GM12878 (cell line): ENCODE measurements at regions not wholly inside any gene's neighbourhood (a gene's known extent, or its start where the extent isn't known, plus 50 kb on each side); places are given as distances from the start of the nearest gene placed in this dataset.

Source experiments
- ATAC-seq: fragments of 200-7000 bp; cut with Tn5 transposase; 3 replicates; pipeline ENCODE4 v1.9.1; 2020; ENCODE audit warnings: mild to moderate bottlenecking, moderate library complexity
- BruUV-seq: library from RNA; stranded (reverse); fragments of 400-500 nt; replicated peaks from 2 replicates; lab custom pipeline; 2021; lab: Mats Ljungman, UMichigan
- CTCF ChIA-PET: fragments of 300-600 bp; sonication (Branson Sonifier 250); formaldehyde crosslinking; extraction: SDS; loops from one replicate; lab custom pipeline; 2021; ENCODE audit warnings: inconsistent platforms; lab: Yijun Ruan, JAX
- POLR2A ChIA-PET: fragments of 350-600 bp; formaldehyde crosslinking; extraction: SDS; loops from one replicate; lab custom pipeline; 2021; ENCODE audit warnings: inconsistent platforms; lab: Charles Lee
- RAD21 ChIA-PET: fragments of 300-600 bp; sonication (Branson Sonifier 250); formaldehyde crosslinking; loops from one replicate; lab custom pipeline; 2023; ENCODE audit warnings: antibody characterized with exemption; ENCODE audit not compliant: unreplicated experiment; lab: Charles Lee
- SMC1A ChIA-PET: fragments of 300-600 bp; sonication (Branson Sonifier 250); formaldehyde crosslinking; loops from one replicate; lab custom pipeline; 2023; ENCODE audit not compliant: unreplicated experiment, uncharacterized antibody; lab: Charles Lee
- DNase-seq: peaks from one replicate; pipeline ENCODE4 v3.0.0-alpha.2; 2011; ENCODE audit warnings: low read depth, low spot score
- FAIRE-seq: peaks from 3 replicates; lab custom pipeline; 2011; peaks lifted over from hg19 to GRCh38; lab: Jason Lieb, UNC
- H2AFZ ChIP-seq: 2 replicates; pipeline ENCODE4 v1.6.0; 2011; ENCODE audit warnings: low read depth, low read length, control low read depth; ENCODE audit not compliant: control insufficient read depth
- H3K27ac ChIP-seq: 2 replicates; pipeline ENCODE4 v1.5.1; 2011; ENCODE audit warnings: control low read depth; ENCODE audit not compliant: control insufficient read depth, insufficient read depth
- H3K27me3 ChIP-seq, 2 experiments: replicated peaks in 1 of 2; 2 replicates each; pipeline versions ENCODE4 v1.6.0 to v1.6.1; 2011; ENCODE audit warnings: low read length in 1 of 2; ENCODE audit not compliant: control insufficient read depth in 2 of 2, insufficient read depth in 2 of 2
- H3K36me3 ChIP-seq, 2 experiments: 2 replicates each; pipeline ENCODE4 v1.5.1; 2011; ENCODE audit warnings: low read length in 1 of 2; ENCODE audit not compliant: control insufficient read depth in 2 of 2, insufficient read depth in 2 of 2
- H3K4me1 ChIP-seq: 2 replicates; pipeline ENCODE4 v1.6.1; 2011; ENCODE audit warnings: mild to moderate bottlenecking, low read length, moderate library complexity, mixed read lengths; ENCODE audit not compliant: control insufficient read depth, insufficient read depth
- H3K4me2 ChIP-seq: 2 replicates; pipeline ENCODE4 v1.6.0; 2011; ENCODE audit warnings: control low read depth; ENCODE audit not compliant: control insufficient read depth, insufficient read depth
- H3K4me3 ChIP-seq: fragments of 200-600 bp; sonication (generic); 2 replicates; pipeline ENCODE4 v1.5.1; 2016
- H3K79me2 ChIP-seq: 2 replicates; pipeline ENCODE4 v1.6.0; 2011; ENCODE audit warnings: low read length; ENCODE audit not compliant: control insufficient read depth, insufficient read depth
- H3K9ac ChIP-seq: 2 replicates; pipeline ENCODE4 v1.8.0; 2011; ENCODE audit warnings: low read length, control low read depth, mixed read lengths; ENCODE audit not compliant: control insufficient read depth, insufficient read depth
- H3K9me3 ChIP-seq: replicated peaks from 3 replicates; pipeline ENCODE4 v1.5.1; 2011; ENCODE audit warnings: mild to moderate bottlenecking, low read length; ENCODE audit not compliant: control insufficient read depth, insufficient read depth
- H4K20me1 ChIP-seq: 2 replicates; pipeline ENCODE4 v1.6.0; 2011; ENCODE audit not compliant: control insufficient read depth, insufficient read depth
- BACH1 ChIP-seq: fragments of 450-650 bp; IDR thresholded peaks from 2 replicates; pipeline ENCODE4 v1.6.1; 2017; ENCODE audit warnings: mild to moderate bottlenecking, borderline replicate concordance
- BCL11A ChIP-seq: IDR thresholded peaks from 2 replicates; pipeline ENCODE4 v1.6.1; 2011; ENCODE audit warnings: low read depth, low read length
- BHLHE40 ChIP-seq, 2 experiments: fragments of 450-650 bp in 1 of 2; IDR thresholded peaks; 2 replicates each; pipeline ENCODE4 v1.6.1; 2011 to 2017; ENCODE audit warnings: low read depth in 2 of 2, borderline replicate concordance in 1 of 2, improper control_type of control experiment in 1 of 2, low read length in 1 of 2, mild to moderate bottlenecking in 1 of 2
- EZH2 ChIP-seq: IDR thresholded peaks from 2 replicates; pipeline ENCODE4 v1.6.1; 2012; ENCODE audit warnings: low read depth, mild to moderate bottlenecking, control low read depth, inconsistent platforms, low read length, borderline replicate concordance; ENCODE audit not compliant: control insufficient read depth
- NR2C2 ChIP-seq: IDR thresholded peaks from 2 replicates; pipeline ENCODE4 v1.6.1; 2011; ENCODE audit warnings: borderline replicate concordance, low read depth; ENCODE audit not compliant: control insufficient read depth, insufficient read length
- NRF1 ChIP-seq: conservative IDR thresholded peaks from 2 replicates; pipeline ENCODE4 v1.6.1; 2011; ENCODE audit warnings: mild to moderate bottlenecking, low read depth, low read length, improper control_type of control experiment
- WGBS: methylation state at CpG from one replicate; pipeline ENCODE4 v1.1.6; 2016; ENCODE audit warnings: low lambda C conversion rate; ENCODE audit not compliant: insufficient replicate concordance, insufficient coverage; ENCODE audit errors: missing lambda C conversion rate; 5-methylcytosine and 5-hydroxymethylcytosine counted together
- in situ Hi-C: fragments of 300-500 bp; cut with MboI; formaldehyde crosslinking; loops from 9 replicates; pipeline ENCODE4 v1.14.3; 2018; ENCODE audit warnings: mixed read lengths
- intact Hi-C: fragments of 100-400 bp; cut with micrococcal nuclease; formaldehyde crosslinking; loops from one replicate; pipeline ENCODE4 v1.14.2; 2022; ENCODE audit not compliant: unreplicated experiment
- TF ChIP-seq, protein P1 (sequence below): fragments of 450-650 bp; IDR thresholded peaks from 2 replicates; pipeline ENCODE4 v1.6.1; 2017; ENCODE audit warnings: mild to moderate bottlenecking, low read depth, inconsistent platforms; ENCODE audit not compliant: poor library complexity, severe bottlenecking
- TF ChIP-seq, protein P2 (sequence below): fragments of 450-650 bp; IDR thresholded peaks from 2 replicates; pipeline ENCODE4 v1.6.1; 2016; ENCODE audit warnings: mild to moderate bottlenecking, moderate library complexity, borderline replicate concordance
- TF ChIP-seq, protein P3 (sequence below), 3 experiments: IDR thresholded peaks in 2 of 3; conservative IDR thresholded peaks in 1 of 3; 2 replicates each; pipeline ENCODE4 v1.5.1; 2011; ENCODE audit warnings: low read depth in 3 of 3, low read length in 3 of 3, mild to moderate bottlenecking in 3 of 3, control low read depth in 2 of 3, moderate library complexity in 2 of 3, inconsistent platforms in 1 of 3, mixed read lengths in 1 of 3; ENCODE audit not compliant: control insufficient read depth in 2 of 3, insufficient read depth in 1 of 3; ENCODE audit errors: extremely low read depth in 1 of 3
- TF ChIP-seq, protein P4 (sequence below): fragments of 450-650 bp; IDR thresholded peaks from 2 replicates; pipeline ENCODE4 v1.6.1; 2018; ENCODE audit warnings: mild to moderate bottlenecking, low read depth, moderate library complexity; ENCODE audit not compliant: partially characterized antibody

DNA sequence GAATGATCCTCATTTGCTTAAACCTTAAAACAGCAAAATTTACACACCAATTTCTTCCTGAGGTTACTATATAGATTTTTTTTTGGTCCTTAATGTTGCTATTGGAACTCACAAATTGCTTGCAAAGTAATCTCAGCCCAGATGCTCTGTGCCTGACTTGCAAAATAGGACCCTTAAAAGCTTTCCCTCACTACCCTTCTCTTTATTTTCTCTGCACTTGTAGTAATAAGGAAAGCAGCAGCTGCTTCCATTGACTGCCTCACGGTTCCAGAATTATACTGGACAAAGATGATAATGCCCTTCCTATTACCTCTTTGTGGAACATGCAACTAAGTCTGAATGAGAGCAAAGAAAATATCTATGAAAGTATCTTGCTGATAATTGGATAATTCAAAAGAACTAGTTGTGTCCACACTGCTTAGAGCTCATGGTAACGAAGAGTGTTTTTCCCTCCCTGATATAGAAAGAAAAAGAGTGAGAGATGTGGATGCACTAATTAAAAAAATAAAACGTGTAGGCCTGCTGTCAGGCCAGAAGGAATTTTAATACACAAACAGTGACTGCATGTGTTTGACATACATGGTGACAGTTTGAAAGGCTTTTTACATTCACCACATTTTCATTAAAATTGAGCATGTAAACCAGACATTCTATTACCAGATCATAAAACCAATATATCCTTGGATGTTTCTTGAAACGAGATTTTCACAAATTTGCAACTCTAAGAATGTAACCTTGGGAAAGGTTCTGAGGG, 783.1 kb downstream of the GBE1 start:
- WGBS, result 1% methylated on average over 4 of the region's 4 CpGs
- TF ChIP-seq NRF1 (no peak), BACH1 (no peak), BCL11A (no peak), EZH2 (no peak), BHLHE40 (IDR thresholded peaks at IDR 0.05; ENCODE audit: borderline replicate concordance in 1 of 2, low read depth in 2 of 2, low read length in 1 of 2) (no peak), NR2C2 (no peak)
- TF ChIP-seq, protein P1, sequence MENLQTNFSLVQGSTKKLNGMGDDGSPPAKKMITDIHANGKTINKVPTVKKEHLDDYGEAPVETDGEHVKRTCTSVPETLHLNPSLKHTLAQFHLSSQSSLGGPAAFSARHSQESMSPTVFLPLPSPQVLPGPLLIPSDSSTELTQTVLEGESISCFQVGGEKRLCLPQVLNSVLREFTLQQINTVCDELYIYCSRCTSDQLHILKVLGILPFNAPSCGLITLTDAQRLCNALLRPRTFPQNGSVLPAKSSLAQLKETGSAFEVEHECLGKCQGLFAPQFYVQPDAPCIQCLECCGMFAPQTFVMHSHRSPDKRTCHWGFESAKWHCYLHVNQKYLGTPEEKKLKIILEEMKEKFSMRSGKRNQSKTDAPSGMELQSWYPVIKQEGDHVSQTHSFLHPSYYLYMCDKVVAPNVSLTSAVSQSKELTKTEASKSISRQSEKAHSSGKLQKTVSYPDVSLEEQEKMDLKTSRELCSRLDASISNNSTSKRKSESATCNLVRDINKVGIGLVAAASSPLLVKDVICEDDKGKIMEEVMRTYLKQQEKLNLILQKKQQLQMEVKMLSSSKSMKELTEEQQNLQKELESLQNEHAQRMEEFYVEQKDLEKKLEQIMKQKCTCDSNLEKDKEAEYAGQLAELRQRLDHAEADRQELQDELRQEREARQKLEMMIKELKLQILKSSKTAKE, result no peak
- TF ChIP-seq, protein P2, sequence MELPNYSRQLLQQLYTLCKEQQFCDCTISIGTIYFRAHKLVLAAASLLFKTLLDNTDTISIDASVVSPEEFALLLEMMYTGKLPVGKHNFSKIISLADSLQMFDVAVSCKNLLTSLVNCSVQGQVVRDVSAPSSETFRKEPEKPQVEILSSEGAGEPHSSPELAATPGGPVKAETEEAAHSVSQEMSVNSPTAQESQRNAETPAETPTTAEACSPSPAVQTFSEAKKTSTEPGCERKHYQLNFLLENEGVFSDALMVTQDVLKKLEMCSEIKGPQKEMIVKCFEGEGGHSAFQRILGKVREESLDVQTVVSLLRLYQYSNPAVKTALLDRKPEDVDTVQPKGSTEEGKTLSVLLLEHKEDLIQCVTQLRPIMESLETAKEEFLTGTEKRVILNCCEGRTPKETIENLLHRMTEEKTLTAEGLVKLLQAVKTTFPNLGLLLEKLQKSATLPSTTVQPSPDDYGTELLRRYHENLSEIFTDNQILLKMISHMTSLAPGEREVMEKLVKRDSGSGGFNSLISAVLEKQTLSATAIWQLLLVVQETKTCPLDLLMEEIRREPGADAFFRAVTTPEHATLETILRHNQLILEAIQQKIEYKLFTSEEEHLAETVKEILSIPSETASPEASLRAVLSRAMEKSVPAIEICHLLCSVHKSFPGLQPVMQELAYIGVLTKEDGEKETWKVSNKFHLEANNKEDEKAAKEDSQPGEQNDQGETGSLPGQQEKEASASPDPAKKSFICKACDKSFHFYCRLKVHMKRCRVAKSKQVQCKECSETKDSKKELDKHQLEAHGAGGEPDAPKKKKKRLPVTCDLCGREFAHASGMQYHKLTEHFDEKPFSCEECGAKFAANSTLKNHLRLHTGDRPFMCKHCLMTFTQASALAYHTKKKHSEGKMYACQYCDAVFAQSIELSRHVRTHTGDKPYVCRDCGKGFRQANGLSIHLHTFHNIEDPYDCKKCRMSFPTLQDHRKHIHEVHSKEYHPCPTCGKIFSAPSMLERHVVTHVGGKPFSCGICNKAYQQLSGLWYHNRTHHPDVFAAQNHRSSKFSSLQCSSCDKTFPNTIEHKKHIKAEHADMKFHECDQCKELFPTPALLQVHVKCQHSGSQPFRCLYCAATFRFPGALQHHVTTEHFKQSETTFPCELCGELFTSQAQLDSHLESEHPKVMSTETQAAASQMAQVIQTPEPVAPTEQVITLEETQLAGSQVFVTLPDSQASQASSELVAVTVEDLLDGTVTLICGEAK, result no peak
- TF ChIP-seq, protein P3, sequence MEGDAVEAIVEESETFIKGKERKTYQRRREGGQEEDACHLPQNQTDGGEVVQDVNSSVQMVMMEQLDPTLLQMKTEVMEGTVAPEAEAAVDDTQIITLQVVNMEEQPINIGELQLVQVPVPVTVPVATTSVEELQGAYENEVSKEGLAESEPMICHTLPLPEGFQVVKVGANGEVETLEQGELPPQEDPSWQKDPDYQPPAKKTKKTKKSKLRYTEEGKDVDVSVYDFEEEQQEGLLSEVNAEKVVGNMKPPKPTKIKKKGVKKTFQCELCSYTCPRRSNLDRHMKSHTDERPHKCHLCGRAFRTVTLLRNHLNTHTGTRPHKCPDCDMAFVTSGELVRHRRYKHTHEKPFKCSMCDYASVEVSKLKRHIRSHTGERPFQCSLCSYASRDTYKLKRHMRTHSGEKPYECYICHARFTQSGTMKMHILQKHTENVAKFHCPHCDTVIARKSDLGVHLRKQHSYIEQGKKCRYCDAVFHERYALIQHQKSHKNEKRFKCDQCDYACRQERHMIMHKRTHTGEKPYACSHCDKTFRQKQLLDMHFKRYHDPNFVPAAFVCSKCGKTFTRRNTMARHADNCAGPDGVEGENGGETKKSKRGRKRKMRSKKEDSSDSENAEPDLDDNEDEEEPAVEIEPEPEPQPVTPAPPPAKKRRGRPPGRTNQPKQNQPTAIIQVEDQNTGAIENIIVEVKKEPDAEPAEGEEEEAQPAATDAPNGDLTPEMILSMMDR (IDR thresholded peaks at IDR 0.05 in 2 of 3, conservative IDR thresholded peaks at IDR 0.05 in 1 of 3; ENCODE audit: control insufficient read depth in 2 of 3, extremely low read depth in 1 of 3, insufficient read depth in 1 of 3, low read depth in 3 of 3, low read length in 3 of 3), result no peak
- TF ChIP-seq, protein P4, sequence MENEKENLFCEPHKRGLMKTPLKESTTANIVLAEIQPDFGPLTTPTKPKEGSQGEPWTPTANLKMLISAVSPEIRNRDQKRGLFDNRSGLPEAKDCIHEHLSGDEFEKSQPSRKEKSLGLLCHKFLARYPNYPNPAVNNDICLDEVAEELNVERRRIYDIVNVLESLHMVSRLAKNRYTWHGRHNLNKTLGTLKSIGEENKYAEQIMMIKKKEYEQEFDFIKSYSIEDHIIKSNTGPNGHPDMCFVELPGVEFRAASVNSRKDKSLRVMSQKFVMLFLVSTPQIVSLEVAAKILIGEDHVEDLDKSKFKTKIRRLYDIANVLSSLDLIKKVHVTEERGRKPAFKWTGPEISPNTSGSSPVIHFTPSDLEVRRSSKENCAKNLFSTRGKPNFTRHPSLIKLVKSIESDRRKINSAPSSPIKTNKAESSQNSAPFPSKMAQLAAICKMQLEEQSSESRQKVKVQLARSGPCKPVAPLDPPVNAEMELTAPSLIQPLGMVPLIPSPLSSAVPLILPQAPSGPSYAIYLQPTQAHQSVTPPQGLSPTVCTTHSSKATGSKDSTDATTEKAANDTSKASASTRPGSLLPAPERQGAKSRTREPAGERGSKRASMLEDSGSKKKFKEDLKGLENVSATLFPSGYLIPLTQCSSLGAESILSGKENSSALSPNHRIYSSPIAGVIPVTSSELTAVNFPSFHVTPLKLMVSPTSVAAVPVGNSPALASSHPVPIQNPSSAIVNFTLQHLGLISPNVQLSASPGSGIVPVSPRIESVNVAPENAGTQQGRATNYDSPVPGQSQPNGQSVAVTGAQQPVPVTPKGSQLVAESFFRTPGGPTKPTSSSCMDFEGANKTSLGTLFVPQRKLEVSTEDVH, result no peak

More for the DNA sequence above, 783.1 kb downstream of the GBE1 start:
- in situ Hi-C loops (no loop called here), intact Hi-C loops (no loop called here)
- no TSS peak for BruUV-seq
- no peak for ATAC-seq
- no peaks in the 10 kb centered on the region for H3K27me3 ChIP-seq
- RAD21 ChIA-PET, result no interaction called here
- no peak overlapping the region for H2AFZ ChIP-seq
- H3K27ac ChIP-seq, result no peak overlapping the region
- H3K4me3 ChIP-seq, result no peak overlapping the region
- H3K9ac ChIP-seq, result no peak overlapping the region
- H3K9me3 ChIP-seq, result no peaks in the 10 kb centered on the region
- no peaks in the 10 kb centered on the region for H3K79me2 ChIP-seq
- FAIRE-seq, result no peak
- no peak for DNase-seq
- no peak overlapping the region for H3K4me2 ChIP-seq
- H3K36me3 ChIP-seq, result no peaks in the 10 kb centered on the region
- SMC1A ChIA-PET, result interaction anchor here (1.2 kb wide), 1 partner anchor 9 kb away, joined by 3 read pairs; no protein-coding TSS in a partner anchor
- no peaks in the 10 kb centered on the region for H3K4me1 ChIP-seq
- CTCF ChIA-PET, result interaction anchor here (0.6 kb wide), 1 partner anchor 16 kb away, joined by 4 read pairs; no protein-coding TSS in a partner anchor
- POLR2A ChIA-PET, result no interaction called here
- no peaks in the 10 kb centered on the region for H4K20me1 ChIP-seq
